ENCODE measurements at regions not wholly inside any gene's neighbourhood (a gene's known extent, or its start where the extent isn't known, plus 50 kb on each side); places are given as distances from the start of the nearest gene placed in this dataset.
A peak's percentile ranks its signal among the peaks of the same experiment; 100 is the strongest.

GRCh38 chr15:46461416-46461815 lies 826.6 kb downstream of the SQOR start:
- DNase-seq (ENCODE audit: low read depth): no peak
- H3K4me3 ChIP-seq (ENCODE audit: control insufficient read depth, low read depth, low read length): no peak overlapping the region
- TF ChIP-seq, protein P1, sequence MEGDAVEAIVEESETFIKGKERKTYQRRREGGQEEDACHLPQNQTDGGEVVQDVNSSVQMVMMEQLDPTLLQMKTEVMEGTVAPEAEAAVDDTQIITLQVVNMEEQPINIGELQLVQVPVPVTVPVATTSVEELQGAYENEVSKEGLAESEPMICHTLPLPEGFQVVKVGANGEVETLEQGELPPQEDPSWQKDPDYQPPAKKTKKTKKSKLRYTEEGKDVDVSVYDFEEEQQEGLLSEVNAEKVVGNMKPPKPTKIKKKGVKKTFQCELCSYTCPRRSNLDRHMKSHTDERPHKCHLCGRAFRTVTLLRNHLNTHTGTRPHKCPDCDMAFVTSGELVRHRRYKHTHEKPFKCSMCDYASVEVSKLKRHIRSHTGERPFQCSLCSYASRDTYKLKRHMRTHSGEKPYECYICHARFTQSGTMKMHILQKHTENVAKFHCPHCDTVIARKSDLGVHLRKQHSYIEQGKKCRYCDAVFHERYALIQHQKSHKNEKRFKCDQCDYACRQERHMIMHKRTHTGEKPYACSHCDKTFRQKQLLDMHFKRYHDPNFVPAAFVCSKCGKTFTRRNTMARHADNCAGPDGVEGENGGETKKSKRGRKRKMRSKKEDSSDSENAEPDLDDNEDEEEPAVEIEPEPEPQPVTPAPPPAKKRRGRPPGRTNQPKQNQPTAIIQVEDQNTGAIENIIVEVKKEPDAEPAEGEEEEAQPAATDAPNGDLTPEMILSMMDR (conservative IDR thresholded peaks at IDR 0.05; ENCODE audit: control insufficient read depth, insufficient read depth, low read depth, low read length): no peak

GRCh38 chr15:46467041-46467440 lies 832.2 kb downstream of the SQOR start:
- TF ChIP-seq, protein P1 (conservative IDR thresholded peaks at IDR 0.05; ENCODE audit: control insufficient read depth, insufficient read depth, low read depth, low read length): no peak
- no peak for DNase-seq (ENCODE audit: low read depth)
- H3K4me3 ChIP-seq (ENCODE audit: control insufficient read depth, low read depth, low read length): no peak overlapping the region

GRCh38 chr15:46471096-46471495 lies 836.3 kb downstream of the SQOR start:
- TF ChIP-seq, protein P1 (conservative IDR thresholded peaks at IDR 0.05; ENCODE audit: control insufficient read depth, insufficient read depth, low read depth, low read length): no peak

DNA sequence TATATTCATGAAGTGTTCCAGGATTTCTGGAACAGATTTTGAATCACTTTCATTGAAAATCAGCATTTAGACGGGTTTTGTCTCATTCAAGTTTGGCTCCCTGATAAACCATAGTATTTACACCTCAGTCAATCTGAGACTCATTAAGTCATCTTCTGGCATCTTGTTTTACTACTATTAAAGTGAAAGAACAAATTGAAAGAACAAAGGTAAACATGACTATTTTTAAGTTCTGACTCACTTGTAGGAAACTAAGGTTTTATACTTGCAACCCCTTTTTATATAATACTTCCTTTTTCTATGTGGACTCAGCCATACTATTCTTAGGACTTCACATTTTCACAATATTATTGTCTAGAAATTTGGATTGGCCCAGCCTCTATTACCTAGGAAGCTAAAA lies 854.4 kb downstream of the SQOR start:
- no peak overlapping the region for H3K4me3 ChIP-seq (ENCODE audit: control insufficient read depth, low read depth, low read length)
- TF ChIP-seq, protein P1 (conservative IDR thresholded peaks at IDR 0.05; ENCODE audit: control insufficient read depth, insufficient read depth, low read depth, low read length): no peak
- no peak for DNase-seq (ENCODE audit: low read depth)

More at GRCh38 chr15:46471096-46471495, 836.3 kb downstream of the SQOR start:
- no peak overlapping the region for H3K4me3 ChIP-seq (ENCODE audit: control insufficient read depth, low read depth, low read length)
- no peak for DNase-seq (ENCODE audit: low read depth)

GRCh38 chr15:46496491-46497115 lies 861.8 kb downstream of the SQOR start:
- TF ChIP-seq, protein P1 (conservative IDR thresholded peaks at IDR 0.05; ENCODE audit: control insufficient read depth, insufficient read depth, low read depth, low read length): no peak
- H3K4me3 ChIP-seq (ENCODE audit: control insufficient read depth, low read depth, low read length): no peak overlapping the region
- DNase-seq (ENCODE audit: low read depth): no peak

DNA sequence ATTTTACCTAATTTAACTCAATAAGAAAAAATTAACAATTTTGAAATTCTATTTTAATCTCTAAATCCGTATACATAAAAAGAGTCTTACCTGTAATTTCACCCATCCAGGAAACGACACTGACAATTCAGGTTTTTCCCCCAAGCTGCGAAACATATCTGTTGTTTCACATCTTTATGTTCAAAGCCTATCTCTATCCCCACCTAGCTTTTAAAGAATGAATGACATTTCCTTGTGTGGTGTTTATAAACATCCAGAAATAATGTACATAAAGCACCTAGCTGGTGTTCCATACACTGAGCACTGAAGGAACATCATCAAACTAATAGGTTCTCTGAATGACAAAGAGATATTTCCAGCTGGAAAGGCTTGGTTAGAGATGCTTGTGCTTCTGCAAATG lies 867.8 kb downstream of the SQOR start:
- TF ChIP-seq, protein P1 (conservative IDR thresholded peaks at IDR 0.05; ENCODE audit: control insufficient read depth, insufficient read depth, low read depth, low read length): peak; percentile 7
- peak; percentile 1 for DNase-seq (ENCODE audit: low read depth)
- H3K4me3 ChIP-seq (ENCODE audit: control insufficient read depth, low read depth, low read length): no peak overlapping the region

DNA sequence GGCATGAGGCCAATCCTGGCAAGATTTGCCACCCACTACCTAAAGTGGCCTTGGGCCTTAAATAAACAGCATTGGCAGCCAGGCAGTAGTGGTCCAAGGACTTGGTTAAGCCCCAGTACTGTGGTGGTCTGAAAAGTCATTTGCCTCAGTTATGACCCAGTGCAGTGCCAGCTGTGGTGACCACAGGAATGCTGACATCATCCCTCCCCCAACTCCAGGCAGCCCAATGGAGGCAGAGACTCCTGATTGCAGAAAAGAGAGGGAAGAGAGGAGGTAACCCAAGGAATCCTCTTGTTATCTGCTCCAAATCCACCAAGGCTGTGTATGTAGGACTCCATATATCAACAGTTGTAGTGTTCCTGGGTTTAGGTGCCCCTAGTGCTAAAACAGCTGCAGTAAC lies 883.6 kb downstream of the SQOR start:
- H3K4me3 ChIP-seq (ENCODE audit: control insufficient read depth, low read depth, low read length): no peak overlapping the region
- TF ChIP-seq, protein P1 (conservative IDR thresholded peaks at IDR 0.05; ENCODE audit: control insufficient read depth, insufficient read depth, low read depth, low read length): no peak
- no peak for DNase-seq (ENCODE audit: low read depth)
